ENCODE measurements at regions not wholly inside any gene's neighbourhood (a gene's known extent, or its start where the extent isn't known, plus 50 kb on each side); places are given as distances from the start of the nearest gene placed in this dataset.

- DNase-seq (ENCODE audit: low read depth) = no peak
- no peak overlapping the region for H3K4me3 ChIP-seq (ENCODE audit: low read depth, low read length)
- TF ChIP-seq MAX (IDR thresholded peaks at IDR 0.05; ENCODE audit: low read depth, low read length) = no peak
- no peak for TF ChIP-seq CTCF (IDR thresholded peaks at IDR 0.05; ENCODE audit: low read depth, low read length)
- no peak for TF ChIP-seq POLR2A (IDR thresholded peaks at IDR 0.05; ENCODE audit: extremely low read depth, insufficient read length)
- no peak for TF ChIP-seq MYC (IDR thresholded peaks at IDR 0.05; ENCODE audit: low read depth, low read length)
Measured at GRCh38 chr5:167892352-167893115, 398.9 kb upstream of the WWC1 start.

- TF ChIP-seq MAX (IDR thresholded peaks at IDR 0.05; ENCODE audit: low read depth, low read length) (no peak), MYC (IDR thresholded peaks at IDR 0.05; ENCODE audit: low read depth, low read length) (no peak), CTCF (IDR thresholded peaks at IDR 0.05; ENCODE audit: low read depth, low read length) (no peak), POLR2A (IDR thresholded peaks at IDR 0.05; ENCODE audit: extremely low read depth, insufficient read length) (no peak)
- DNase-seq (ENCODE audit: low read depth) = no peak
- H3K4me3 ChIP-seq (ENCODE audit: low read depth, low read length) = no peak overlapping the region
Measured at GRCh38 chr5:167893271-167893670, 398.2 kb upstream of the WWC1 start.

- H3K4me3 ChIP-seq (ENCODE audit: low read depth, low read length) = no peak overlapping the region
- no peak for TF ChIP-seq CTCF (IDR thresholded peaks at IDR 0.05; ENCODE audit: low read depth, low read length)
- no peak for TF ChIP-seq MYC (IDR thresholded peaks at IDR 0.05; ENCODE audit: low read depth, low read length)
- TF ChIP-seq POLR2A (IDR thresholded peaks at IDR 0.05; ENCODE audit: extremely low read depth, insufficient read length) = no peak
- no peak for TF ChIP-seq MAX (IDR thresholded peaks at IDR 0.05; ENCODE audit: low read depth, low read length)
- DNase-seq (ENCODE audit: low read depth) = no peak
Measured at GRCh38 chr5:167894631-167895472, 396.6 kb upstream of the WWC1 start.

- DNase-seq (ENCODE audit: low read depth) = no peak
- H3K4me3 ChIP-seq (ENCODE audit: low read depth, low read length) = no peak overlapping the region
- no peak for TF ChIP-seq MYC (IDR thresholded peaks at IDR 0.05; ENCODE audit: low read depth, low read length)
- TF ChIP-seq POLR2A (IDR thresholded peaks at IDR 0.05; ENCODE audit: extremely low read depth, insufficient read length) = no peak
- no peak for TF ChIP-seq CTCF (IDR thresholded peaks at IDR 0.05; ENCODE audit: low read depth, low read length)
- no peak for TF ChIP-seq MAX (IDR thresholded peaks at IDR 0.05; ENCODE audit: low read depth, low read length)
Measured at GRCh38 chr5:167895899-167896659, 395.4 kb upstream of the WWC1 start.

- no peak for DNase-seq (ENCODE audit: low read depth)
- TF ChIP-seq POLR2A (IDR thresholded peaks at IDR 0.05; ENCODE audit: extremely low read depth, insufficient read length) = no peak
- no peak for TF ChIP-seq MYC (IDR thresholded peaks at IDR 0.05; ENCODE audit: low read depth, low read length)
- no peak for TF ChIP-seq MAX (IDR thresholded peaks at IDR 0.05; ENCODE audit: low read depth, low read length)
- no peak for TF ChIP-seq CTCF (IDR thresholded peaks at IDR 0.05; ENCODE audit: low read depth, low read length)
- H3K4me3 ChIP-seq (ENCODE audit: low read depth, low read length) = no peak overlapping the region
Measured at GRCh38 chr5:167896814-167897213, 394.6 kb upstream of the WWC1 start.

Measured in NB4 (cell line).